ENCODE measurements at regions not wholly inside any gene's neighbourhood (a gene's known extent, or its start where the extent isn't known, plus 50 kb on each side); places are given as distances from the start of the nearest gene placed in this dataset.
"Not testable (repeated sequence)": the region's sequence is repeated elsewhere in the genome, so short reads cannot be mapped to it uniquely, and the experiment has no call there.

GRCh38 chr5:58294598-58295305 is 165.1 kb downstream of the PLK2 start:
- DNase-seq, result peak; percentile 27

GRCh38 chr5:58288275-58288674 is 171.6 kb downstream of the PLK2 start:
- DNase-seq, result not testable (repeated sequence)

GRCh38 chr5:58286741-58287140 is 173.1 kb downstream of the PLK2 start:
- DNase-seq, result no peak

- peak; percentile 10 for DNase-seq
Measured at GRCh38 chr5:58285900-58286299, 174.0 kb downstream of the PLK2 start.

- DNase-seq, result no peak
Measured at GRCh38 chr5:58284886-58285285, 175.0 kb downstream of the PLK2 start.

- DNase-seq, result no peak
Measured at GRCh38 chr5:58281189-58281588, 178.7 kb downstream of the PLK2 start.

- no peak for DNase-seq
Measured at GRCh38 chr5:58279259-58279658, 180.6 kb downstream of the PLK2 start.

GRCh38 chr5:58276431-58276830 is 183.5 kb downstream of the PLK2 start:
- DNase-seq, result no peak

- no peak for DNase-seq
Measured at GRCh38 chr5:58275516-58275915, 184.4 kb downstream of the PLK2 start.

GRCh38 chr5:58274191-58274590 is 185.7 kb downstream of the PLK2 start:
- DNase-seq, result no peak

GRCh38 chr5:58273711-58274110 is 186.2 kb downstream of the PLK2 start:
- no peak for DNase-seq

- DNase-seq, result no peak
Measured at GRCh38 chr5:58268268-58268667, 191.6 kb downstream of the PLK2 start.

GRCh38 chr5:58266402-58266801 is 193.5 kb downstream of the PLK2 start:
- DNase-seq, result no peak

- no peak for DNase-seq
Measured at GRCh38 chr5:58265246-58265930, 194.5 kb downstream of the PLK2 start.

GRCh38 chr5:58264276-58264675 is 195.6 kb downstream of the PLK2 start:
- DNase-seq, result peak; percentile 59

GRCh38 chr5:58263296-58263695 is 196.6 kb downstream of the PLK2 start:
- DNase-seq, result peak; percentile 52

- peak; percentile 66 for DNase-seq
Measured at GRCh38 chr5:58262226-58262625, 197.7 kb downstream of the PLK2 start.

- peak; percentile 69 for DNase-seq
Measured at GRCh38 chr5:58261605-58262004, 198.3 kb downstream of the PLK2 start.

- DNase-seq, result no peak
Measured at GRCh38 chr5:58260243-58260642, 199.6 kb downstream of the PLK2 start.

GRCh38 chr5:58259685-58260152 is 200.2 kb downstream of the PLK2 start:
- DNase-seq, result peak; percentile 81

GRCh38 chr5:58258984-58259684 is 200.8 kb downstream of the PLK2 start:
- DNase-seq, result no peak

- DNase-seq, result no peak
Measured at GRCh38 chr5:58255970-58256369, 203.9 kb downstream of the PLK2 start.

- DNase-seq, result peak; percentile 52
Measured at GRCh38 chr5:58255386-58255785, 204.5 kb downstream of the PLK2 start.

- no peak for DNase-seq
Measured at GRCh38 chr5:58248221-58248620, 211.7 kb downstream of the PLK2 start.
